GM21360 (cell line): ENCODE measurements at regions not wholly inside any gene's neighbourhood (a gene's known extent, or its start where the extent isn't known, plus 50 kb on each side); places are given as distances from the start of the nearest gene placed in this dataset.

ENCODE experiments used
- ATAC-seq: cut with Tn5 transposase; IDR thresholded peaks from one replicate; pipeline ENCODE4 v1.9.1; 2021; ENCODE audit warnings: mild to moderate bottlenecking, moderate library complexity; ENCODE audit not compliant: unreplicated experiment

DNA sequence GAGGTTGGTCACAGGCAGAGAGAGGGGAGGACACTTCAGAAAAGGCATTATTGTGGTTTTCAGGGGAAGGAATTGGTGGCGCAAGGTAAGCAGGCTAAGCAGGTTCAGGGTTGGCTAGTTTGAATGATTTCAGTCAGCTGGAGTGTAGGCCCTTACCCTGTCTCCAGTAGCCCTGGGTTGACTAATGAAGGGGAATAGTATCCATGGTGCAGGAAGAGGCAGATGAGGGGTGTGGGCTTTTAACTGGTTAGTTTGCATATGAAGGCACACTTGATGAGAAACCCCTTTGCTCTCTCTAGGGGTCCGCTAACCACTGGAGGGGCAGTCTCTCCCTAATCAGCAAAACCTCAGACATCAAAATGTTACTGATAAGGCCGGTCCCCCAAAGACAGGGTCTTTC, 249.7 kb downstream of the AASDHPPT start:
- no peak for ATAC-seq

DNA sequence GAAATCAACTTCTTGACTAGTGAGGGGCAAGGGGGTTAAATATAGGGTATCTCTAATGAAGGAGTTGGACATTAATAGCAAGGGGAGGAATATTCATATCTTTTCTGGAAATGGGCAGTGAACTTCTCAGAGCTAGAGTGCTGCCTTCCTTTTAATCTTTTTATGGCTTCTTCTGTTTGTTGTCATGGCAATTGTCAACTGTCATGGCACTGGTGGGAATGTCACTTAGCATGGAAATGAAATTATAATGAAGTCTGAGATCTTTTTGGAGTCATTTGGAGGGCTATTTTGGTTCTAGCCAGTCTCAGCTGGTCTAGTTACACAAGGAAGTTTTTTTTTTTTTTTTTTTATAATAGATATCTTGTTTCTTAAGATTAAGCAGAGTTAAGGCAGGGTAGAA, 250.2 kb downstream of the AASDHPPT start:
- no peak for ATAC-seq

DNA sequence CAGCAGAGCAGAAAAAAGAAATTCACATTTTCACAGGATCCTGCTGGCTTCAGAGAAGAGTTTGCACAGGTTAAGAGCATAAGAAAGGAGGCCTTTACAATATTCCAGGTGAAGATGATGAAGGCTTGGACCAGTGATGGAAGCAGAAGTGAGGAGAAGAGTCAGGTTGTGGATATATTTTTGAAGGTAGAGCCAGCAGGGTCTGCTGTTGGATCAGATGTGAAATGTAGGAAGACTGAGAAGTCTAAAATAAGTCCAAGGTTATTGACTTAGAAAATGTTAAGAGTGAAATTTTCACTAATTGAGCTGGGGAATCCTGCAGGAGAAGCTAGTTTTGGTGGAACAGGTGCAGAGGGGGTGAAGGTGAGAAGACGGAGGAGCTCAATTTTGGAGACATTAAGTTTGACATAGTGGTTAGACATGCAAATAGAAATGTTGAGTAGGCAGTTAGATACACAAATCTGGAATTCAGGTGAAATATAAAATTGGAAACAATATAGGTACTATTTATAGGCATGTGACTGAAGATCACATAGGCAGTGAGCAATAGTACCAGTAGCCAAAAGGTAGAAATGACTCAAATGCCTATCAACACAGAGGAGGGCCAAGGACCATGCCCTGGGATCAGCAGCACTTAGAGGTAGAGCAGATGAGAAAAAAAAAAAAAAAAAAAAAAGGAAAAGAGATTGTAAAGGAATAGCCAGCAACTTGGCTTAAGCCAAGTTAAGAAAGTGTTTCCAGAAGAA, 252.0 kb downstream of the AASDHPPT start:
- ATAC-seq: no peak

DNA sequence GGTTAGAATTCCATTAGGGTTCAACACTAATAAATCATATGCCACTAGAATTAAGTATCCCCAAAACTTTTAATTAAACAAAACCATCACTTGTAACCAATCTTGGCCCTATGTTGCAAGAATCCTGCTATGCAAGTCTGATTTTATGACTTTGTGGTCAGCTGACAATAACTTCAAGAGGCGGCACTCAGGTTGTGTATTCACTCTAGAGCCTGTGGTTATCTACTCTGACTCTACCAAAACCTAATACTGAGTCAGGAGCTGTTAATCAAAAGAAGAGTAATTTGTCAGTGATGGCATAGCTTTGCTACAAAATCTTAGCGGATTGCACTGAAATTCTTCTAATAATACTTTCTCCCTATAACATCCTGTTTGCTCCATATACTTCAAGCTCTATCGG, 253.7 kb downstream of the AASDHPPT start:
- ATAC-seq: no peak

DNA sequence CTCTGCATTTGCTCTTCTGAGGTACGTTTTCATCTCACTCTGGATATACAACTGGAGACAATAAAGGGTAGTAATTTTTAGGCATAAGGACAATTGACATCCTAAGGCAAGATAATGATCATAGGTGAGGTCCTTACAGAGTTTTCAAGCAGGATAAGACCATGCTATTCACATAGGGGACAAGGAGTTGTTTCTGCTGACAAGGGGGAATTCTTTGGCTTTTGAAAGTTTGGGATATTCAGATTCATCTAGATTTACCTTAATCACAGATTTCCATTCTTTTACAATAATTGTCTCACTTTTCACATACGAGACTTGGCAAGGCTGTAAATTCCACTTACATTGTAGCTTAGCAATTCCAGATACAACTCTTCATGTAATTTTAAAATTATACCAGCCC, 256.2 kb downstream of the AASDHPPT start:
- no peak for ATAC-seq

DNA sequence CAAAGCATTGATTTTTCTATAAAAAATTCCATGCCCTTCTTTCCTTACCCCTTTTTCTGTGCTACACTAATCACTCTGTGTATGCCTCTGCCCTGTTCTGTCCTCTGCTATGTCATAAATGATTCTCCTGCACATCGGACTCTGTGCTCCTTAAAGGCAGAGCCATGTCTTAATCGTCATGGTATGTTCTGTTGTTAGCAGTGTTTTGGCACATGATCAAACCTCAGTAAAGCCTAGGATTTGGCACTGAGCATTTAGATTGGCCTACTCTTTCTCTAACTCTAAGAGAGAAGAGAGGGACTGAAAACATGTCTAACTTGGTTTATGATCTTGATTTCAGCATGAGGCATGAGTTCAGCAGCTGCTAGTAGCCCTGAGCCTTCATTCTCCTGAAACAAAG, 266.9 kb downstream of the AASDHPPT start:
- ATAC-seq: no peak

DNA sequence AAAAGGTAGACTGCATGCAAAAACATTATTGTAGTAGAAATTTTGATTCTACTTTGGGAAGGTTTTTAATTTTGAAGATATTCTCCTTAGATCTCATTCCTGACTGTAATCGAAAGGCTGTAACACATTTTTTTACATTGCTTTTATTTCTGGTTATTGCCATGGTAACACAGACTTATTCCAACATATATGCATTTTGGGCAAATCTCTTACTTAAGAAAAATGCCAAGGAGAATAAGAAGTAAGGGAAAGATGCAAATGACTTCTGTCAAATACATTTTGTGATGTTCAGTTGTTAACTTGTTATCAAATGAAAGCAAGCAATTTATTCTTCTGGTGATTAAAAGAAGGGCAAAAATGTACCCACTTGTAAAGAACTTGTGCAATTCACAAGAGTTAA, 267.5 kb downstream of the AASDHPPT start:
- ATAC-seq: no peak

DNA sequence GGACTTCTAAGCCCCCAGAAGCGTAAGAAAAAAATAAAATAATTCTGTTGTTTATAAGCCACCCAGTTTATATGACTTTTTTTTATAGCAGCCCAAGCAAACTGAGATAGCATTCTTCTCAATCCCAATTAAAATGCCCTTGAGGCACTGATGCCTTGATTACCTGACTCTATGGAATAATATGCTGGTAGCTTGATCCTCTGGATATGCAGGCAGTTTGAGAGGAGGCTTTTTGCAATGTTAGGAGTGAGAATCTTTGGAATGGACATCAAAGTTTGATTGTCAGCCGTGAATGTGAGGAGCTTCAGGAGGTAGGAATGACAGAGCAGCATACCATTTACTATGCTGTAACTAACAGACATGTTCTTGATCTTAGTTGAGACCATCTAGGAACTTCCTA, 275.6 kb downstream of the AASDHPPT start:
- ATAC-seq: no peak

DNA sequence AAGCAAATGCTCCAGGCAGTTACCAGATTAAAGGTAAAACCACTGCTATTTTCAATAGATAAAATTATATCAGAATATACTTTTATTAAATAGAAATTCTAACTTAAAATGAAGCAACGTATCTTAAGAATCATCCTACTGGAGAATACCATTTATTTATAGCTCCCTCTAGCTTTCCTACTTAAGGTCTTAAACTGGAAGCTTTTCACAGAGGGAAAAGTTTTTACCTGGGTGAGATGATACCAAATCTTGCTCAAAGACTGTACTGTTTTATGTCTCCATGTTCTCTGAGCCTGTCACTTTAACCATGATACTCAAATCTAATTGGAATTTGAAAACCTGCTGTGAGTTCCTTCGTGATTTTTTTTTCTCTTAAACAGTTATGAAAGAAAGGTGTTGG, 291.8 kb downstream of the AASDHPPT start:
- no peak for ATAC-seq

DNA sequence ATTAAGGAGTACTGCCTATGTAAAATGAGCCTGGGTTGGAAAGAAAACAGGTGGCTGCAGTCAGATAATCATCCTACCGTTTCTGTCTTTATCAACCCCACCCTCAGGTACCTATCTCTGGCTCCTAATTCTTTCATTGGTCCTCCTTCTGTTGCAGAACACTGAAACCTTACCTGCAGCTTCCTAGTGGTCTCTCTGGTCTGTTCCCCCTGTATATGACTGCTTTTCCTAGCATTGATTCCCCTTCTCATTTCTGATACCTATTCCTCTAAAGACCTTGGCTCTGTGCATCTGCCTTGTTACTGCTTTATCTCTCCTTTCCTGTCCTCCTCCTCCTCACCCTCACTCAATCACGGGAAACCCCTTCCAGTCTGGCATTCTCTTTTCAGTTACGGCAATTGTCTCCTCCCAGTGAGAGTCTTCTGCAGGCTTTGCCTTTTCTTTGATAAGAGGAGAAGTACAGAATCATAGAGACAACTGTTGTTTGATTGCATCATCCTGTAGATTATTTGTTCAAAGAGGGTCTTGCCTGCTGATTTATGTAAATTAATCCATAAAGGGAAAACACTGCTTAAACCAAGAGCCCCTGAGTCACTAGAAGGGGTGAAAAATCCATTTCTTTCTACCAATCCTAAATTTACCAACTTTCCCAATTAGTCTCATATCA, 301.2 kb downstream of the AASDHPPT start:
- no peak for ATAC-seq

DNA sequence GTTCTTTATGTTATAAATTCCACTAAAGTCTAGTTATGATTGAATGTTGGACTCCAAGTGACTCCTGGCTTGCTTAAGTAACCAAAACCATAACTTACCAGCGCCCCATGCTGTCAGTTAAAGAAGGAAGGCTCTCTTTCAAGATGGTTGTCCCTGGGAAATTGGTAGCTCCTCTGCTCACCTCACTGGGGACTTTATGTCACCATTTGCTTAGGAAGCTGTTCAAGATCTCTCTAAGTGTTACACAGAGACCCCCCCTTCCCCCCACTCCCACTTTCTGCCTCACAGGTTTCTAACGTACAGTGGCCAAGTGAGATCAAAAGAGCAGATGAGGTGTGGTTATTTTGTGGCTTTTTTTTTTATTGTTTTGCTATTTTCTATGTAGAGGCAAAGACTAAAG, 301.8 kb downstream of the AASDHPPT start:
- no peak for ATAC-seq

DNA sequence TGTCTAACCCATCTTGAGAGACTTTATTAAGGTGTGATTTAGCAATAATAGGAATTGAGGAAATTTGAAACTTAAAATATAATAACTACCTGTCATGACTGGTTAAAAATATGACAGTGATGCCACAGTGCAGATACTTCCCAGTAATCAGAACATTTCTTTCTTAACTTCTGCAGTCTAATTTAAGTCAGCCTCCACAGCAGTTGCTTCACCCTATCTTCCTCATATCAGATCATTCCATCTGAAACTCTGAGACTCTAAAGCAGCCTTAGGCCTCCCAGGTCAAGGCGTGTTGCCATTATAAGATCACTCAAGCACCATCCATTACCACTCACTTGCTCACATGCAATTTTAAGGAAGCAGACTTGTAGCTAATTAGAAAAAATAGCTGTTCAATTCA, 302.2 kb downstream of the AASDHPPT start:
- ATAC-seq: no peak

DNA sequence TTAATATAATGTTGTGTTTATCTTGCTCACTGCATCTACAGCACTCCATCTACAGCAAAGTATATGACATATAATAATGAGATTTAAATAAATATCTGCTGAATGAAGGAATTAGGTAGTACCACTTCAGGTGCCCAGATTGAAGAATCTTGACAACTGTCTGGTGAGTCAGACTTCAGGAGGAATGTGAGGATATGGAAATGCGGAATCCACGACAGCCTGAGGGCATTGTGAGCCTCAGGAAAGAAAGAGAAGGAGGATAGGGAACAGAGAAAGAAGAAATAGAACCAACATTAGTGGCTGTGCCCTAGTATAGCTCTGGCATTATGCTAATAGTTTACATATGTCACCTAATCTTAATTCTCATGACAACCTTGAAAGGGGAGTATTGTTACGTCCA, 304.4 kb downstream of the AASDHPPT start:
- ATAC-seq: no peak

DNA sequence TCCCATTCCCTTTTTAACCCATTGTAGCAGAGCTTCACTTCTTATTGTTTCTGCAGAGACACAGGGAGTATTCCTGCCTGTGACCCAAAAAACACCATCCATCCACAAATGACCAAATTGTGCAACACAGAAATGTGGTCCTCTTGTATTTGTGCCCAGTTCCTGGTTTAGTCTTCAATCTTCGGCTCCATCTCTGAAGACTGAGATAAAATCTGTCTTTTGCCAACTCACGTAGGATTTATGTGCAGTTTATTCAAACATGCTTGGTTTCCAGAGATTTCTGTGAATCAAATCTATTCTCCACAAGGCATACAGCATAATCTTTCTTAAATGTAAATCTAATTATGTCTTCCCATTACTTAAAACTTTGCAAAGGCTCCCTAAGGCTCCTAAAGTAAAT, 307.0 kb downstream of the AASDHPPT start:
- ATAC-seq: no peak

DNA sequence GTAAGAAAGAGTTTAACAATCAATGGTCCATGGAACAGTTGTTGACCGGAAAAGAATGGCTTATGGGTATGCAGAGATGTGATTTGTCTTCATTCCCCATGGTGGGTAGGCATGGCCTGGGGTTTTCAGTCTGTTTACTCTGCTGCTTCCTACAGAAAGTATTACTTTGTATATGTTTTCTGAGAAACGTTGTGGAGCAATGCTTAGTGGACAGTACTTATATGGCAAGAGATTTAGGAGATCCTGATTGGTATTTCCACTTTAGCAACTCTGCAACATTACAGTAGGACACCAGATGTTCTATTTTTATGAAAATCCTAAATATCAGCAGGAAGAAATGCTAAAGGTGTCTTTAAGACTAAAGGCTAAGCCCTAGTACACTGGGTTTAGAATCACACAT, 309.1 kb downstream of the AASDHPPT start:
- ATAC-seq: no peak

DNA sequence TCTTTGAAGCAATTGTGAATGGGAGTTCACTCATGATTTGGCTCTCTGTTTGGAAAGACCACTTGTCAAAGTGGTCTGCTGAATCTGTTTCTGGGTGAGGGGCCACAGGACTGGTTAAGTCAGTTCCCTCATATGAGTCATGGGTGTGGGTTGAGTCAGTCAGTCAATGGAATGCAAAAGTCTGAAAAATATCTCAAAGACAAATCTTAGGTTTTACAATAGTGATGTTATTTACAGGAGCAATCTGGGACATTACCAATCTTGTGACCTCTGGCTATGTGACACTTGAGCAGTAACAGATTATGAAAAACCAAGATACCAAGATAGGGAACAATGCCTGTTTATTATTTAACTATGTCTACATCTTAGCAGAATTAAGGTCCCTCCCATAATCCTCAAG, 311.6 kb downstream of the AASDHPPT start:
- no peak for ATAC-seq

DNA sequence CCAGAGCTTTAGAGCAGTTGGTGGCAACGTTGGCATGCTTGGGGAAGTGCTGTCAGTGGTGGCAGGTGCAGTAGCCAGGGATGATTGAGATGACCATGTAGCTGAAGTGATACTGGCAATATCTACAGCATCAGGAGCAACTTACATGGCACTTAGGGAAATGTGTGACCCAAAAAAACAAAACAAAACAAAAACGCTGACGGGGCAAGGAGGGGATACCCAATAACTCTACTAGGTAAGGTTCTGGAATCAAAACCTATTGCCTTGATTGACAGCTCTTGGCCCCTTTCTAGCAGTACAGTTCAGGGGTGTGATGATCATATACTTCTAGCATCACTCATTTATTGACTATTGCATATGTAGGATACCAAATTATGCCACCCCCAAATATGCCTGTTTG, 312.6 kb downstream of the AASDHPPT start:
- no peak for ATAC-seq

DNA sequence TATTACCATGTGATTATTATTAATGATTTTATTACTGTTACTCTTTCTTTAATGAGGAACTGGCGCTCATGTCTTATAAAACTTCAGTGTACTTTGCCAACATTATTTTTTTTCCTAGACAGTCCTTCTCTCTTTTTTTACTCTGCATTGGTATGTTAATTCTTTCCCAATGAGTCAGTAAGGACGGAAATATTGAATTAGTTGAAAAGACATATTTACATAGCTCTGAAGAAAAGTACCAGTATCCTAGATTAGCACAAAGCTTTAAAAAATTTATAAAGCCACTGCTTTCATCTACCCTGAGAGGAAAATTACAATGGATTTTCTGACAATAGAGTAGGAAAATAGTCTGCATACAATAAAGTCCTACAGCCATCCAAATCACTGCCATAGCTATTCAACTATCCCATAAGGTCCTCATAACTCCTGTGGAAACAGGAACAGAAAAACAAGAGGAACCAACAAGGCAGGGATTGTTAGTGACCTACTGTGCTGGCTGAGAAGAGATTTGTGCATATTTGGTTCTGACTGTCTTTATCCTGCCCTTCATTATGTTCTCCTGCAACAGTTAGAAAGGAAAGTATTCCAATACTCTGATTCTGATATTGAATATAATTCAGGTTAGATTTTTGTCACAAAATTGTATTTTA, 314.4 kb downstream of the AASDHPPT start:
- no peak for ATAC-seq

DNA sequence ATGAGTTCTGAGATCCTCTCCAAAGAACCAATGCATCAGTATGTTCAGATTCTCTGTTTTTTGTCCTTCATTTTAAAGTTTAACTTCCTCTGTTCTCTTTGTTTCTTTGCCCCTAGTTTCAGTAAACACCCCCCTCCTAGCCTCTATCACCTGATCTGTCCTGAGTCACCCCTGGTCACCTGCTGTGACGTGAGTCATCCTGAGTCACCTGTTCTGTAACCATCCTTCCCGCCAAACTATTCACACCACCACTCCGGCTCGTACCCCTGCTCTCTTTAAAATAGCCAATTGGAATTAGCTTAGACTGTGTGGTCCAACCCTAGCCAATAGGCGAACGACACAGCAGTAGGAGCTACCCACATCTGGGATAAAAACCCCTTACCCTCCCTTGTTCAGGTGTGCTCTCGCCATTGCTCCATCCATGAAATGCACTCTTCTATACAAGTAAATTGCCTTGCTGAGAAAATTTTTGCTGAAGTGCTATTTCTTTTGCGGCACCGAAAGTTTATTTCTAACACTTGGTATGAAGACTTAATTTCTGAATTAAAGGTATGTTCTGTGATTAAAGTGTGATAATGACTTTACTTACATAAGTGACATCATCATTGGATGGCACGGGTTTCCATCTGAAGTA, 318.4 kb downstream of the AASDHPPT start:
- no peak for ATAC-seq

DNA sequence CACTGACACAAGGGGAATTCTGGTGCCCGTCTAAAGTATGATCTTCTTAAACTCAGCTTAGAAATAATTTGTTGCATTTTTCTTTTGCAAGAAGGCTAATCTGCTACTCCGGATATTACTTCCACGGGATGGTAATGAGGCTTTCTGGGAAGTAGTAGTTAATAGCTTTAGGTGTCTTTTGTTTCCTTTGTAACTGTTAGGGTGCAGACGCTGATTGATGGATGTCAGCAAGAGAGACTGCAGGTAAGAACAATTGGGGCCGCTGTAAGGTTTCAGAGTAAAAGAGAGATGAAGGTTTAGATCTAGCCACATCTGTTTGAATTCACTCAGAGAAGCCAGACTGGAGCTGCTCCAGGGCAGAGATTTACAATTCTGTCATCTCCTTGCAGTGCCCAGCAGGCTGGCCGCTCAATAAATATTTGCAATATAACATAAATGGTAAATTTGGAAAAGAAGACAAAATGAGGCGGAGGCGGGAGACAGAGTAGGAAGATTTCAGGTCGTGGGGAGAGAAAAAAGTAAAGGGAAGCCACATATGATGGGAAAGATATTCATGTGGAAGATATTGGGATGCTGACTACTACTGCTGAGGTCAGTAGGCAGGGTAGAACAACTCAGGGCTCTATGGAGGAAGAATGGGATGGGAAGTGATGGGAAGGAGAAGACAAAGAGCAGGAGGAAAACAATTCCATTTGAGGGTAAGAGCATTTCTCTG, 320.5 kb downstream of the AASDHPPT start:
- no peak for ATAC-seq

DNA sequence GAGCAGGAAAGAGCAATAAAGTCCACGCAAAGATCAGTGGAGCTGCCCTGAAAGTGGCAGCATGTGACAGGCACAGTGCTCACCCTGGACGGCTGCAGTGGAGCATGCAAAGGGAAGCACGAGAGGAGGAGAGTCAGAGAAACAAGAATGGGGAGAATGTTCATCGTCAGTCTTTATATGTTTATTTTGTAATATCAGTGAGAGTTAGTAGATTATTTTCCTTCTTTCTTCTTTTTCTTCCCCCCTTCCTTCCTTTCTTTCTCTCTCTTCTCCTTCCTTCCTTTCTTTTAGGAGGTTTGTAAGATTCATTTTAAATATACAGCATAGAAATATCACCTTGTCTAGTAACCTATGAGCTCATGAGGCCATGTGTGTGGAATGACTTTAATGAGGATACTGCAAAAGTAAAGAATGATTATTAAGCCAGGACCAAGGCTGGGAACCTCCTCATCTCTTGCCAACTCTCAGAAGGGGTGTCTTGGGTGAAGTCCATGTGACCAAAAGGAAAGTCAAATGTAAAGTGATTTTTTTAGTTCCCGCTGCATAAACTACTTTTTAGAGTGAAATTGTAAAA, 321.1 kb downstream of the AASDHPPT start:
- no peak for ATAC-seq
